ENCODE measurements at regions not wholly inside any gene's neighbourhood (a gene's known extent, or its start where the extent isn't known, plus 50 kb on each side); places are given as distances from the start of the nearest gene placed in this dataset.
"Not testable (repeated sequence)": the region's sequence is repeated elsewhere in the genome, so short reads cannot be mapped to it uniquely, and the experiment has no call there.

DNA sequence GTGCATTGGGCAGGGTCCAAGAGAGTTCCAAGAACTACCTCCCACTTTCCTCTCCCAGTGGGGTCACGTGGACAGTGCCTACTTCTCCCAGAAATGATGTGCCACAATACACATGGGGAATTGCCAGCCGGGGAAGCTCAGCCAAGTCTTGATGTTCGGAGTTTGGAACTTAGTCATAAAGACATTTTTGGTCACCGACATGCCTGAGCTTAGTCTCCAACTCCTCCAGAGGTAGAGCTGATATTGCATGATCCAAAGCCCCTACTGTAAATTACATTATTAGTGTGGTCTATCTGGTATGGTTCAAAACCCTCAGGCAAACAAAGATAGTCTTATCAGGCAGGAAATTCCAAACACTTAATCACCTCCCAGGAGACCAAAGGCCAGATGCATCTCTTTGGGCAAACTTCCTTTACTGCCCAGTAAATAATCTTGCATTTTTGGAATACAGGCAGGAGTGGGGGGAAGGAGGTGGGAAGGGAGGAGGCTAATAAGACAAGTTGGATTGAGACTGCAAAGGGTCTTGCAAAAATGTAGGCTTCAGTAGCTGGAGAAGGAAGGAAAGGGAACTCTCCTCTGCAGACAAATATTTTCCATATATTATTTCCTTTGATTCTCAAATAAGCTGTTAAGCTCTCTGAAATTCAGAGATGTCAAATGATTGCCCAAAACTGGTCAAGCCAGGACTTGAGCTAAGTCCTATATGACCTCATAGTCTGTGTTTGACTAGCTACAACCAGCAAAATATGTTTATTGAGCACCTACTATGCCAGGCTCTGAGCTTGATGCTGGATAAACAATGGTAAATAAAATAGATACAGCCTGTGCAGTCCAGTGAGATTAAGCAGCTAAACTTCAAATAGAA, 99.4 kb downstream of the DRD1 start:
- no peak for DNase-seq

DNA sequence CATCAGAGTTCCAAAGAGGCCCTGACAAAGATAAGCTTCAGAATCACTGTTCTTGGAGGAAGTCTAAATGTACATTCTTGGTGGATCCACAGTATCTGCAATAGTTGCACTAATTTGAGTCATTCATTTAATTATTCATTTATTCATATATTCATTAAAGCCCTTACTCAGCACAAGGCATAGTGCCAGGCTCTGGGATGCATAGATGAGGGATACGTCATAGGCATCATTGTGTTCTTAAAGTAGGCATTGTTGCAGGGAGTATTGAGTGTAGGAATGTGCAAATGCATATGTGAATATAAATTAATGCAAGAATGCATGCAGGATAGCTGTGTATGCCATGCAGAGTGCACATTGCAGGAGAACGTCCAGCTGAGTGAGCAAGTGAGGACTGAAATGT, 100.7 kb downstream of the DRD1 start:
- no peak for DNase-seq

DNA sequence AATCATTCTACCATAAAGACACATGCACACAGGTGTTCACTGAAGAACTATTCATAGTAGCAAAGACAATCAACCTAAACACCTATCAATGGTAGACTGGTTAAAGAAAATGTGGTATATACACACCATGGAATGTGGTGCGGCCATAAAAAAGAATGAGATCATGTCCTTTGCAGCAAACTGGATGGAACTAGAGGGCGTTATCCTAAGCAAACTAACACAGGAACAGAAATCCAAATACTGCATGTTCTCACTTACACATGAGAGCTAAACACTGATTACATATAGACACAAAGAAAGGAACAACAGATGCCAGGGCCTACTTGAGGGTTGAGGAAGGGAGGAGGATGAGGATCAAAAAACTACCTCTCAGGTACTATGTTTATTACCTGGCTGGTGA, 103.8 kb downstream of the DRD1 start:
- no peak for DNase-seq

DNA sequence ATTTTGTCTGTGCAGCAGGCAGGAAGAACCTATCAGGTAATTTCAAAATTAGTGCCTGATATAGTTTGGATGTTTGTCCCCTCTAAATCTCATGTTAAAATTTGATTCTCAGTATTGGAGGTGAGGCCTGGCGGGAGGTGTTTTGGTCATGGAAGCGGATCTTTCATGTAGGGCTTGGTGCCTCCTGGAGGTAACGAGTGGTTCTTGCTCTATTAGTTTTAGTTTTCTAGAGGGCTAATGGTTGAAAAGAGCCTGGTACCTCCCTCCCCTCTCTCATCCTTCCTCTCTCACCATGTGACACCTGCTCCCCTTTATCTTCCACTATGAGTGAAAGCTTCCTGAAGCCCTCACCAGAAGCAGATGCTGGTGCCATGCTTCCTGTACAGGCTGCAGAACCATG, 106.3 kb downstream of the DRD1 start:
- DNase-seq = no peak

DNA sequence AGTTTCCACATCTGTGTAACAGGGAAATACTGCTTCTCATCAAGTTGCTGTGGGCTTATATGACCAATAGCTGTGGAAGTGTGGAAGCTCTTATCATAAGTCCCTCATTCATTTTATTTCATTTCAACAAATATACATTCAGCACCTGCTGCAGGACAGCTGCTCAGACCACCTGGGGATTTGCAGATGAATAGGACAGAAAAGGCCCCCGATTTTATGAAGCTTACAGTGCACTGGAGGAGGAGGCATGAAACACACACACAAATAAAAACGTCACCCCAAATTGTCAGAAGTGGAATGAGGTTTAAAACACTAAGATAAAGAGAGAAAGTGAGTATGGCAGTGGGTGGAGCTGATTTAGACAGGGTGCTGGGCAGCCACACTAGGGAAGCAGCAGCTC, 107.2 kb downstream of the DRD1 start:
- no peak for DNase-seq

DNA sequence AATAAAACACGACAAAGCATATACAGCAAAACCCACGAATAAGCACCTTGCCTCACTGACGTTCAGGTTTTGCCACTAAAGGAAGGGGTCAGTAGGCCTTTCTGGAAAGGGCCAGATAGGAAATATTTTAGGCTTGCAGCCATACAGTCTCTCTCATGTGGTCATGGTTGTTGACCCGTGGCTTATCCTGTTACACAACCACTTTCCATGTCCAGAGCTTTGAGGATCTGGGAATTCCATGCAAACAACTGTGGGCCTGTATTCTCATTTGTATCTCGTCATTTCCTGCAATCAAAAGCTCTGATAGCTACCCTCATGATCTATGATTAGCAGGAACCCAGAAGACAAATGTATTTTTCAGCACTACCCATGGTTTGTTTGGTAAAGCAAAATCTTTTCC, 108.3 kb downstream of the DRD1 start:
- DNase-seq = no peak

DNA sequence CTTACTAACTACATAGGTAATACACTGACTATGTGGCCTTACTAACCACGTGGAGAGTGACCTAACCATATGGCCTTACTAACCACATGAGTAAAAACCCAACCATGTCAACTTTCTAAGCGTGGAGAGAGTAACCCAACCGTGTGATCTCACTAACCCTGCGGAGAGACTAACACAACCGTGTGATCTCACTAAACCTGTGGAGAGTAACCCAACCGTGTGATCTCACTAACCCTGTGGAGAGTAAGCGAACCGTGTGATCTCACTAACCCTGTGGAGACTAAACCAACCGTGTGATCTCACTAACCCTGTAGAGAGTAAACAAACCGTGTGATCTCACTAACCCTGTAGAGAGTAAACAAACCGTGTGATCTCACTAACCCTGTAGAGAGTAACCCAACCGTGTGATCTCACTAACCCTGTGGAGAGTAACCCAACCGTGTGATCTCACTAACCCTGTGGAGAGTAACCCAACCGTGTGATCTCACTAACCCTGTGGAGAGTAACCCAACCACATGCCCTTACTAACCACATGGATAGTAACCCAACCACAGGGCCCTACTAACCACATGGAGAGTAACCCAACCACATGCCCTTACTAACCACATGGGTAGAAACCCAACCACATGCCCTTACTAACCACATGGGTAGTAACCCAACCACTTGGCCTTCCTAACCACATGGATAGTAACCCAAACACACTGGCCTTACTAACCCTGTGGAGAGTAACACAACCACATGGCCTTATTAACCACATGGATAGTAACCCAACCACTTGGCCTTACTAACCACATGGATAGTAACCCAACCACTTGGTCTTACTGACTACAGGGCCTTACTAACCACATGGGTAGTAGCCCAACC, 112.6 kb downstream of the DRD1 start:
- DNase-seq = not testable (repeated sequence)

DNA sequence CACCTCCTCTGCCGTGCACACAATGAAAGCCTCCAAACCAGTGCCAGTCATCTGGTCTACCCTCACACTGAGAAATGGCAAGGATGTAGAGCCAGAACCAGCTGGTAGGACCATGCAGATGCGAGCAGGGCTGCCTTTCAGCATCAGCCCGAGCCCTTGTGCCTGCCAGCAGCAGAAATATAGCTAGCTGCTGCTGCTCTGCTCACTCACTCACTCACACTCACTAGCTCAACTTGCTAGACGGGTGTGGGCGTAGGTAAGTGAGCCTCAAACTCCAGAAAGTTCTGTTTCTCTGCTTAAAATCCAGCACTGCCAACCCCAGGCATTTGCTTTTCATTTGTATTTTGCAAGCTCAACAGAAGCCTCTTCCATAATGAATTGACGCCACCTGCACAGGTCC, 114.0 kb downstream of the DRD1 start:
- no peak for DNase-seq

DNA sequence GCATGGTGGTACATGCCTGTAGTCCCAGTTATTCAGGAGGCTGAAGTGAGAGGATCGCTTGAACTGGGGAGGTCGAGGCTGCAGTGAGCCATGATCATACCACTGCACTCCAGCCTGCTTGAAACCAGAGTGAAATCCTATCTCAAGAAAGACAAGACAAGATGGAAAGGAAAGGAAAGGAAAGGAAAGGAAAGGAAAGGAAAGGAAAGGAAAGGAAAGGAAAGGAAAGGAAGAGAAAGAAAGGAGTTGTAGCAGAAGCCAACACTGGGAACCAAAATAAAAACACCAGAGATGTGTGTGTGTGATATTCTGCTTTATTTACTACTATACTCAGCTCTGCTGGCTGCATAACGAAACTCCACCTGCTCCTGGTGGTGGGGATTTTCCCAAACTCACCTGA, 115.3 kb downstream of the DRD1 start:
- DNase-seq = no peak

DNA sequence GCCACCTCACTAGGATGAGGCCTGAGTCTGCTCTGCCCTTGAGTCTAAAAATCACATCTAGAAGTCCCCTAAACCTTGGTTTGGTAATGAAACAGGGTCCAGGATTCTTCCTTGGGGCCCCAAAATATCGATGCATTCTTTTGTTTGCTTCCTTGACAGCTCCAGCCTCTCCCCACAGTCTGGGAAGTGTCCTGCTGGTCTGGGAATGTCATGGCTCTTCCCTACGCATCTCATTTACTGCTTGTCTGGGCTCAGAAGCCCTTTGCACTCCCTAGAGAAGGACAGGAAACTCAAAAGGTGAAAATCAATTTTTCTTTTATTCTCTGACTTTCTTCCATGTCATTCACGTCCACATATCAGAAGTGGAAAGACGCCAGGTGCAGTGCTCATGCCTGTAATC, 115.8 kb downstream of the DRD1 start:
- no peak for DNase-seq

DNA sequence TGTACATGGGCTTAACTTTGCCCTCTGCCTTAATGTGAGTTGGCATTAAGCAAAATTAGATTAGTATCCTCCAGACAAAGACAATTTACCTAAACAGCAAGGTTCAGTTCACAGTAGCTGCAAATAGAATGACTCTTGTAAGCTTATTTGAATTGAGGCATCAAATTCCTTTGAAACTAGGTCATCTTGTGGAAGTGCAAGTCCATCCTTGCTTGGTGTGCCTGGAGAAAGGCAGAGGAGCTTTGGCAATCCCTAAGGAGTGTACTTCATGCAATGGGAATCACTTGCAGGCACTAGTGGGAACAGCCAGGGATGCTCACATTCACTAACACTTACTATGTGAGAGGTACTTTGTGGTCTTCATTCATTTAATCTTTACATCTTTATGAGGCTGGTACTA, 118.3 kb downstream of the DRD1 start:
- no peak for DNase-seq

DNA sequence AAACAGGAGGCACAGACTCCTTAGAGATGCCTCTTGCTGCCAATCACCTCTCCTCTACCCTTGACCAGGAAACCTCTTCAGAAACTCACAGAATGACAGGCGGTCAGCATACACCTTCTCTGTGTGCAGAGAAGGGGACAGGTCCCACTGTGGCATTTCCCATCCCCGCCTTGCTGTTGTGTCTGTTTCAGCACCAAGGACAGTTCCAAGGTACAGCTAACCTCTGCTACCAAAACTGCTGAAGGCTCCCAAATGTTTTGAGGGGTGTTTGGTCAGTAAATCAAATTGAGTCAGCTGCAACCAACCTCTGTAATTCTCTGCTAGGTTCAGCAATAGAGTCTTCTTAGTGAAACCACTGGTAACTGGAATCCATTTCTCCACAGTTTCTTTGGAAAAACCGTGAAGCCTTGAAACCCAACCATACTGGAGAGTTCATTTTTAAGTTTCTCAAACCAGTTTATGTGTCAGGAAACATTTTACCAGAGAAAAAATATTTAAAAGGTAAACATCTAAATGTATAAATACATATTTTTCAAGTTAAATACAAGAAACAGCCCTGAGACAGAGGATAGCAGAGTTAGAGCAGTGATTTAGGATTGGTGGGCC, 122.0 kb downstream of the DRD1 start:
- DNase-seq = no peak

DNA sequence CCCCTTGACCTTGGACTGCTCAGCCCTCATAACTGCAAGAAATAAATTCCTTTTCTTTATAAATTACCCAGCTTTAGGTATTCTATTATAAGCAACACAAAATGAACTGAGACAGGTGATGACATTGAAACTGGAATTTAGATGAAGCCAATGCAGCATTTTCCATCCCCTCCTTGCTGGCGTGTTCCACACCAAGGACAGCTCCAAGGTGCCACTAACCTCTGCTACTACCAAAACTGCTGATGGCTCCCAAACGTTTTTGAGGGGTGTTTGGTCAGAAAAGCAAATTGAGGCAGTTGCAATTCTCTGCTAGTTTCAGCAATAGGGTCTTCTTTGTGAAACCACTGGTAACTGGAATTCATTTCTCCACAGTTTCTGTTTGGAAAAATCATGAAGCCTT, 124.8 kb downstream of the DRD1 start:
- no peak for DNase-seq

DNA sequence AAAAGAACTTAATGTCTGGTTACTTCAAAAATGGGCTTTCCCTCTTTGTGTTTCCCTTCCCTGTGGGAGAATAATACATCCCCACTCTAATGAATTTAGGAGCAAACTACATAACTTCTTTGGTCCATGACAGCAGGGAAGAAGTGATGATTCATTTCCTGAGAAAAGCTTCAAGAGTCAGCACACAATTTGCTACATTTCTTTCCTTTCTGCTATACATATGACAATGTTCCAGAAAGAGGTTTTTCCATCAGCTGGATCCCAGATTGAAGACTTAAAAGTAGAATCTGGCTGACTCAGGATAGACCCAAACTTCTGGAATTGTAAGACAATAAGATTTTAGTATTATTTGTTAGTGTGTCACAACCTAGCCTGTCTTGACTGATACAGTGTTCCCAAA, 126.1 kb downstream of the DRD1 start:
- no peak for DNase-seq

DNA sequence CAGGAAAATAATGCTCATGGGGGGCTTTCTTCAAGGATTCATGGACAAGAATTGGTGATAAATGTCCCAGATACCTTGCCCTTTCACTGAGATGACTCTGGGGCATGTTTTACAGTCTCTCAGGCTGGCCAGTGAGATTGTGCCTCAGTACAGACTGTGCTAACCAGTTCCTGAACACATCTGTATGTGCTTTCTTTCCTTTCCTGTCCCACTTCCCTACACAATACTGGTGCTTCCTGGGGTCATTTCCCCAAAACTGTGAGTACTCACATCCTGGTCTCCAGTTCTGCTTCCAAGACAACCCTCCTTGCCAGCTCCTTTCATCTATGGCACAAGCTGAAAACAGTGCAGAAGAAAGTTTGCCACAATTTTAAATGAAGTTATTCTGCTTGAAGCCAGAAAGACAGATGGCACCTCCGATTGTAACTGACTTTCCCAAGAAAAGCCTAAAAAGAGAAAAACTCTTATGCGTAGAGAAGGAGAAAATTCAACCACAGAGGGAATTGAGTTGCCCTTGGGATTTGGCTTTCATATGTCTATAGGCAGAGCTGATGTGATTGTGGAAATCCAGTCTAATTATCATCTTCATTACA, 134.7 kb downstream of the DRD1 start:
- no peak for DNase-seq

DNA sequence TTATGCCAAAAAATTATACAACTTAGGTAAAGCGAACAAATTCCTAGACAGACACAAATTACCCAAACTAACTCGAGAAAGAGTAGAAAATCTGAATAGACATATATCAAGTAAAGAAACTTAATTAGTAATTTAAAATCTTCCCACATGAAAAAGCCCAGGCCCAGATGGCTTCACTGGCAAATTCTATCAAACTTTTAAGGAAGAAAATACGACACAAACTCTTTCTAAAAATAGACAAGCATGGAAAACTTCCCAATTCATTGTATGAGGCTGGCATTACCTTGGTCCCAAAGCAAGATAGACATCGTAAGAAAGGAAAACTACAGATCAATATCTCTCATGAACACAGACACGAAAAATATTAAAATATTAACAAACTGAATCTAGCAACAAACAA, 135.3 kb downstream of the DRD1 start:
- no peak for DNase-seq

DNA sequence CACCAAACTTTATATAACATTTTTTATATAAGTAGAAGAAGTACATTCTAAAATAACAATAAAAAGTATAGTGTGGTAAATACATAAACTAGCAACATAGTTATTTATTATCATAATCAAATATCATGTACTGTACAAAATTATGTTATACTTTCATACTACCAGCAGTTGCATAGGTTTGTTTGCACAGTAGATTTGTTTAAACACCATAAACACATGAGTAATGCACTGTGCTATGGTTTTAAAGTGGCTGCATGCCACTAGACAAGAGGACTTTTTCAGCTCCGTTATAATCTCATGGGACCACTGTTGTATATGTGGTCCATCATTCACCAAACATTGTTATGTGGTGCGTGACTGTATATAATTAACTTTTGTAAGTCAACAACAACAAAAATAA, 137.6 kb downstream of the DRD1 start:
- no peak for DNase-seq

DNA sequence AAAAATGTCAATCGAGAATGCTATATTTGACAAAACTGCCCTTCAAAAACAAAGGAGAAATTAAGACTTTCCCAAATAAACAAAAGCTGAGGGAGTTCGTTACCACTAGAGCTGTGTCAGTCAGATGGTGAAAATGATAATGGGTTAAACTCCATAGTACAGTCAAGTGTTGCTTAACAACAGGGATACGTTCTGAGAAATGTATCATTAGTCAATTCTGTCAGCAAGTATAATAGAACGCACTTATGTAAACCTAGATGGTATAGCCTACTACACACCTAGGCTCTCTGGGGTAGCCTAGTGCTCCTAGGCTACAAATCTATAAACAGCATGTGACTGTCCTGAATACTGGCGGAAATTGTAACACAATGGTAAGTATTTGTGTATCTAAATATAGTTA, 138.7 kb downstream of the DRD1 start:
- no peak for DNase-seq

DNA sequence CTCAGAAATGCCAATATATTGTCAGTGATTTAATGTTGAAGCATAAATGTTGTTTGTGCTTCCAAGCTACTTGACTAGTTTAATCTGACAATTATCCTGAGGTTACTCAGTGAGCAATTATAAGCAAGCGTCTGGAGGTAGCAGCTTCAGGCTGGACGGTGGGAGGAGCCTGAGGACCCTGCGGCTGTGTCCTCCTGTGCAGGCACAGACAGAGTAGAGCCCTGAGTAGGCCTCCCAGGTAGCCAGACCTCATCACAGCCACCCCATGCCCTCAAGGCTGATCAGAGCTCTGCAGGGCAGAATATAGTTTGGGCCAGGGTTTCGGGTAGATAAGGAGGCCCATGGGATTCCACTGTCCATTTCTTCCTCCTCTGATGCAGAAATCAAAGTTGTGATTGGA, 153.6 kb downstream of the DRD1 start:
- DNase-seq = no peak

DNA sequence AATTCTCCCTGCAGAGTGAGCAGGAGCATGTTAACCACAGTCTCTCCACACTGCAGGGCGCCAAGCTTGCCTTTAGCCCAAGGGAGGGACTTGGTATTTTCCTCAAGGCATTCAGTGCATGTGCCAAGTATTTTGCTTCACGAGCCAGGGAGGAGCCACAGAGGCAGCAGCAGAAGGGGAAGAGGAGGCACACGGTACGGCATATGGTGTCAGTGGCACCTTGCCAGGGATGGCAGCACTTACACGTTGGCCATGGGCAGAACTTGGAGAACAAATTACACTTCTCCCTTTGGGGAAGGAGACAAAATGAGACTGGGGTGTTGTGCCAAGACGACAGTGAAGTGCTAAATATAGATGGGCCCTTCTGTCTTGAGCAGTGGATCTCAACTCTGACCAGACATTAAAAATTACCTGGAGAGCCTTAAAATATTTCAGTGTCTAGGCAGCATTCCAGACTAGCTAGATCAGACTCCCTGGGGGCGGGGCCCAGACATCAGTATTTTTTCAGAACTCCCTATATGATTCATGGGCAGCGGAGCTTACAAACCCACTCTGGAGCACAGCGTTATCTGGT, 155.8 kb downstream of the DRD1 start:
- no peak for DNase-seq

DNA sequence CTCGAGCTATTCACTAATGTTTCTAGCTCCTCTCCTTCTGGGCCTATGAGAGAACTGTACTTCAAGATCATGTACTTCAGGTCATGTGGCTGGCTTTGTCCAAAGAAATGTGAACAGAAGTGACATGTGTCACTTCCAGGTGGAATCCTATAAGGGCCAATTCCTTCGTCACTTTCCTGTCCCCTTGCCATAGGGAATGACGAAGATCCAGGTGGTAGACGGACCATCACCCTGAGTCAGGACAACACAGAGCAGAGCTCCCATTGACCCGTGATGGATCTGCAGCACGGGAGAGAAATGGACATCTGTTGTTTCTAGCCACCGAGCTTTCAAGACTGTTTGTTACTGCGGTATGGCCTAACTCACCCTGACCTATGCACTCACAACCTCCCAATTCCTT, 157.0 kb downstream of the DRD1 start:
- no peak for DNase-seq

DNA sequence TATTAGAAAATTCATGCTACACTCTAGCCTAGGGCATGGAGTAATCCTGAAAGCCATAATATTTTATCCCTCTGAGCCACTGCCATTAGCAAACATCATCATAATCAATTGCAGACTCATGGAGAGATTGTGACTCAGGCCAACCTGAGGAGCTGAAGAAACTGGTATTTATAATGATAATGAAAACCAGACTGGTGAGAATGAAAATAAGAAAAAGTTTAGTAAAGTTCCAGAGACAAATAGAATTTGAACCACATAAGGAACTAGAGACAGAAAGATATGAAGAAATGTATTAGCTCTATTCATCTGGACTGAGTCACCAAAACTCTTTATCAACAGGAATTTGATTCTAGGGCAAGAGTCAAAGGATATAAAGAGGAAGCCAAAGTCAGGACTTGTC, 158.7 kb downstream of the DRD1 start:
- no peak for DNase-seq

DNA sequence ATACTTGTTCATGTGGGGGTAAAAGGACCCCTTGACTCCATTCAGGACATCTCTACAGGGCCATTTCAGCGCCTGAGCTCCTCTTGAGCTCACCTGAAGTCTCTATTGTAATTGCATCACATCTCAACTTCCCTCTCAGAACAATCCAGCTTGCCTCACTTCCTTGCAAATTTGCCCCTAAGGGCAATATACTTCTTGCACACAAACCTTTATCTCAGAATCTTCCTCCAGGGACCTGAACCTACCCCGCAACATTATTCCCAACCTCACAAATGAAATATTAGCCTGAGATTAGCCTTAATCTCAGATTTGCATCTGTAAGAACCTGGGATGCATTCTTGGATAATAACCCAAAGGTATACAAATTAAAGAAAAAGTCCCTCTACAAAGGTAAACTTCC, 159.2 kb downstream of the DRD1 start:
- DNase-seq = no peak

Data from T-helper 9 cell (primary cell).